DMS114 treated with DMSO at 0.1 percent for 48 hours (cell line): ENCODE measurements at regions not wholly inside any gene's neighbourhood (a gene's known extent, or its start where the extent isn't known, plus 50 kb on each side); places are given as distances from the start of the nearest gene placed in this dataset.

Experiments
- DNase-seq: peaks from one replicate; lab custom pipeline; 2025; ENCODE audit not compliant: unreplicated experiment; lab: John Stamatoyannopoulos, UW

DNA sequence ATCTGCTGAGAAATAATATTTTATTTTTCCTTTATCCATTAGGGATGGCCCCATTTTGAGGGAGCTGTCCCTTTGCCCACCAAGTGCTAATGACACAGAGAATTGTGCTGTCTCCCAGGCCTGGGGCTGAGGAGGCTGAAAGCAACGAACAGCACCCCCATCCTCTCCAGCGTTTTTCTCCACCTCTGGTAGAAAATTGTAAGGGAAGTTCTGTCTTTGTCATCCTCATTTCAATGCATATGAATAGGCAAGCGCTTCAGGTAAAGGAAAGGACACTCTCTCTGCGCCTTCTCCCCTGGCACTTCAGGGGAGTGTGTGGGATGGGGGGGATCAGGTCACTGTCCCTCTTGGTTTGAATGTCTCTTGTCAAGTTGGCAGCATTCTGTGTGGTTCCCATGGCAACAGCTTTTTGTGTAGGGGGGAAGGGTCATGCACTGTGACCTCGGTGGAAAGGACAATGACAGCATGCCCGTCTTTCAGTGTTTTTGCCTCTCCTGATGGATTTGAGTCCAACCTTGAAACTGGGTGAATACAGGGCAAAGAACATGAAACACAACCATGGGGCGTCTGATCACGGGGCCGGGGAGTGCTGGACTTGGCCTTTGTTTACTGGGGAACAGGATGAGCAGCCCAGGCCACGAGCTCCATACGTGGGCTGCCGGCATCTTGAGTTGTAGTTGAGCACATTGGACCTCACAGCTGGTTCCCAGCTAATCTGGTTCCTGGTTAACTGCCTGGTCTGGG is 230.2 kb downstream of the VRK1 start:
- DNase-seq = no peak

GRCh38 chr14:97028382-97028781 is 231.2 kb downstream of the VRK1 start:
- DNase-seq = no peak

DNA sequence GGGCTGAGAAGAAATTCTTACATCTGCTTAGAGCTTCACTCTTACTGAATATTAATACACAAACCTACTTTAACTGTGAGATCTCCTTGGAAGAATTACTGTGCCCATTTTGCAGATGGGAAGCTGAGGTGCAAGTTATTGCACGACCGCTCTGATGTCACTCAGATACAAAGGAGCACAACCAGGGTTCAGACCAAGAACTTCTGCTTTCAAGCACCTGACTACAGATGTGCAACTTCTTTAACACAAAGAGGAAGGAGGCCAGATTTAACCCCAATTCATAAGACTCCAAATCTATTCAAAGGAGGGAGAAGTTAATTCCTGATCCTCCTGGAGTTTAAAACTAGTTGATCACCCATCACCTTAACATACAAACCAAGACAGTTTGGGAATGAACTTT is 232.6 kb downstream of the VRK1 start:
- DNase-seq = no peak

GRCh38 chr14:97031530-97031929 is 234.3 kb downstream of the VRK1 start:
- DNase-seq = no peak

DNA sequence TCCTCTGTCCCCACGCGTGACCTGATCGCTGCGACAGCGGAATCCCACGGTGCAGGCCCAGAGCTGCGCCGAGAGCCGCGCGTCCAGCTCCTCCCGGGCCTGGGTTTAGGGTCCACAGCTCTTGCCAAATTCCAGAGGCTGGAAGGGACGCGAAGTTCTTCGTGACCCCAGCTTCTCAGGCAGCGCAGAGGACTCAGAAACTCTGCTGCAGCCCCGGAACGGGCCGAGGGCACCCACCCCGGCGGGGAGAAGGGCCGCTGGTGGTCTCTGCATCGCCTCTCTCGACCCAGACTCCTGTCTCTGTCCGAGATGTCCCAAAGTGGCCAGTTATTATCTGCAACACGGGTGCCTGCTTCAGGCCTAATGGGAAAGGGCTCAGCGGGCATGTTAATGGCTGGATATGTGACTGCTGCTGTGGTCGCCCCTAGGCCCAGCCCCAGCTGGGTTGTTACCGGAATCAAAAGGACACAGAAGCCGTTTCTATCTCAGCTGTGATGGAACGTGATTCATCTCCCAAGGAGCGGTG is 236.4 kb downstream of the VRK1 start:
- no peak for DNase-seq

DNA sequence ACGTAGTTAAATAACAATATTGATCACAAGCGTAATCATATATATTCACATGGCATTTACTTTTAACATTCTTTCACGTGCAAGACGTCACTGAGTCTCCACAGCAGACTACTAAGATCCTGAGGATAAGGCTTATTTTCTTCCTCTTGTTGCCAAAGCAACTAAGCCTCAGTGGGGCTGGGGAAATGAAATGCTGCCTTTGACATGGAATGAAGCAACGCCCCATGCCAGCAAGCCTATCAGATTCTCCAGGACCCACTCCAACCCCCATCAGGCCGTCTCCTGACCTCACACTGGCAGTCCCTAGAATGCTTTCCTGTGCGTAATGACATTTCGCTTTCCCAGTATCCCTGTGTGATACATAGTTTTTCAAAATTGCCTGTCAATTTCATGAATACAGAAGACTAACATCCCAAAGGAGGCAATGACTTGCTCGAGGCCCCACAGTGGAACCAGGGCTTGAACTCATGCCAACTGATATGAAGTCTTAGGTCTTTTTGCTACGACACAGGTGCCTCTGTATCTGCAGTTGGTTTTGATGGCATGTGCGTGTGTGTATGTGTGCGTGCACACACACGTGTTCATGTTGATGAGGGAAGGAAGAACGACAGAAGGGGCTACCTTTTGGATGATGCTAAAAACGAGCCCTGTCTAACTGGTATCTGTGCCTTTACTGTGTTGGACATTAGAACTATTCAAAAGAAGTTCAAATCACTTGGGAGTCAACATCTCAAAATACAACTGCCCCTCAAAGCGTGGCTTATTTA is 239.1 kb downstream of the VRK1 start:
- DNase-seq = no peak

DNA sequence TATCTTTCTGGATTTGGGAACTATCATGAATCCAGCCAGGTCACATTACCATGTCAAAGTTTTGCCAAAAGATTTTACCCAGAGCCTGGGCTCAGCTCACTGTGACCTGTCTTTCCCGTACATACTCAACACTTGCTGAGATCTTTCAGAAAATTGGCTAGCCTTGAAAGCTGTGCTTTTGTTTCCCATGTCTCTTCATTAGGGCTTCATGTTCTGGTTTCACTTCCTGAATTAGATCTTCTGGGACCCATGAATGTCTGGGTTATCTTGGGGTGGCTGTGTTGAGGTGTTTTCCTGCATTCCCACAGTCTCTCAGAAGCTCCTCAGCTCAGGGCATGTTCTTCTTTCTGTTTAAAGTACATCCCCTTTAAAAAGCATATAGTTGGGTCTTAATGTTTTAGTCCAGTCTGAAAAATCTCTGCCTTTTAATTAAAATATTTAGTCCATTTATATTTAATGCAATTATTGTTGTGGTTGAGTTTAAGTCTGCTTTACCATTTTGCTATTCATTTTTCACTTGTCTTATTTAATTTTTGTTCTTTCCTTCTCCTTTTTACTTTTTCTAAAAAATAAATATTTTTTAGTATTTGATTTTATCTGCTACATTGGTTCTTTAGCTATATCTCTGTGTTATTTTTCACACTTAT is 242.7 kb downstream of the VRK1 start:
- no peak for DNase-seq

- no peak for DNase-seq
Measured at GRCh38 chr14:97046967-97047366, 249.8 kb downstream of the VRK1 start.

- no peak for DNase-seq
Measured at GRCh38 chr14:97052001-97052400, 254.8 kb downstream of the VRK1 start.

GRCh38 chr14:97053941-97054340 is 256.8 kb downstream of the VRK1 start:
- DNase-seq = no peak

DNA sequence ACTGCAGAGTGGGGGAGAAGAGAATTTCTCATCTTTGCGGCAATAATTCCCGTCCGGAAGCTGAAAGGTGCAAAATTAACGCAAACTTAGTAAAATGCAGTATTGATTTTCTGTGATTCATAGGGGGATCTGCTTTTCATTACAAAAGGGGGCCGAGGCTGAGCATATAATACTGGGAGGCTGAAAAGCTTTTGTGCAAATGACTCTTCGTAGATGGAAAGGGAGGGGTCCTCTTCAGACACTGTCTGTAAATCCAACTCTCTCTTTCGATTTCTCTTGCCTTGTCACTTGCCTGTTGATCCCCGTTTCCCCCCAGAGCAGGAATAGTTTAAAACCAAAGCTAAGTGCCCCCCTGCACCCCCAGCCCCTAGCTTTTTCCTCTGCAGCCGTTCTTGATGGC is 258.2 kb downstream of the VRK1 start:
- DNase-seq = no peak

DNA sequence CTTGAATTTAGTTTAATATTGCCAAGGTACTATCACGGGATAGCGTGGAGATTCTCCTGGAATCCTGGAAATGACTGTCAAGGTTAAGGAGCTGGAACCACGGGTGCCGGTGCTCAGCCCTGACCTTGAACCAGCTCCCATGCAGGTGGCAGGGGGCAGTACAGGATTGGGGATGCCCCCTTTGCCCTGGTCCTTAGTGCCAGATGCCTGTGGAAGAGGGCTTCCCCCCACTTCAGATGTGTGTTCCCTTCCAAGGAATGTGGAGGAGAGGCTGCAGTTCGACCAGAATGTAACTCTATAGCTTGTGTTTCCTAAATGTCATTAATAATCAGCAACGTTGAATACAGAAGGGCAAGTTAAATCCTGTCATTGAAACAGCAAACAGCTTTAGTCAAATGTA is 258.9 kb downstream of the VRK1 start:
- no peak for DNase-seq

DNA sequence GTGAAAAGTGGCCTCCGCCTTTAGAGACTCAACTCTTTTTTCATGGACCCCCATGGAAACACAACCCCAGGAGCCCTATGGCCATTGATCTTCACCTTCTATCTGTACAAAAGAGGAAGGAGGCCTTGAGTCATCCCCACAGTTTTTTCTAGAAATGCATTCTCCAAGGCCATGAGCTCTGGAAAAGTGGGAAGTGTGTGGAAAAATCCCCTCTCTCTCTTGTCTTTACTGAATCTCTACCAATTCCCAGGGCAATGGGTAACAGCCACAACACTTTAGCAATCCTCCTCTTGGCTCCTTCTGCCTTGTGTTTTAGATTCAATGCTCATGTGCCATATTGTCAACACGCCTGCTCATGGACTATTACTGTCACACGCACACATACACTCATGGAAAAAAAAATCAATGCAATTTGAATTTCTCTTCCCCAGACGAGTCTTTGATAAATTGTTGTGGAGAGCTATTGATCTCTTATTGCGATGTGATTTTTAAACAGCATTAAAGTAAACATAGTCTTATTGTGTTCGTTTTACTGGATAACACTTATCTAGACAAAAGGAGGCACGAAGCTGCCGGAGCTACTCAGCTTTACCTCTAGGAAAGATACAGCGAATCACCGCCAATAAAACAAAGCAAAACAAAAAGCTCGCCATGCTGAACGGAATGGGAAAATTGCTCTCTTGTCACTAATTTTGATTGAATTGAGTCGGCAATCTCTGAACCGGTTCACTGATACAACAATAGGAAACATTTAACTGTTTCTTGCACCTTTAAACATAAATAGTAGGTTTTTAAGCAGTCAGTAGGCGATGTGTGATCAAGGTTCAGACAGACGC is 260.3 kb downstream of the VRK1 start:
- DNase-seq = no peak

DNA sequence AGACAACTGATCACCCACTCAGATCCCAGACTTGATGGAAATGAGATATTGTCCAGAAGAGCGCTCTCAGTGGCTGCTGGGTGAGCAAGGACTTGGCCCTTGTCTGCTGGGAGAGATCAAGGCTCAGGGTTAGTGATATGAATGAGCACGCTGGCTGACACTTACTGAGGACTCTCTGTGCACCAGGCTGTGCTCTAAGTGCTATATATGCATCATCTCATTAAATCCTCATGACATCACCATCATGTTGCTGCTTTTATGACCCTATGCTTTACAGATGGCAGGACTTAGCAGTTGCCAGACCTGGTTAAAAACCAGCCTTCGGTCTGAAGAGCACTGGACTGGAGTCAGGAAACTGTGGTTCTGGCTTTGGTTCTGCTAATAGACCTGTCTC is 260.9 kb downstream of the VRK1 start:
- no peak for DNase-seq

DNA sequence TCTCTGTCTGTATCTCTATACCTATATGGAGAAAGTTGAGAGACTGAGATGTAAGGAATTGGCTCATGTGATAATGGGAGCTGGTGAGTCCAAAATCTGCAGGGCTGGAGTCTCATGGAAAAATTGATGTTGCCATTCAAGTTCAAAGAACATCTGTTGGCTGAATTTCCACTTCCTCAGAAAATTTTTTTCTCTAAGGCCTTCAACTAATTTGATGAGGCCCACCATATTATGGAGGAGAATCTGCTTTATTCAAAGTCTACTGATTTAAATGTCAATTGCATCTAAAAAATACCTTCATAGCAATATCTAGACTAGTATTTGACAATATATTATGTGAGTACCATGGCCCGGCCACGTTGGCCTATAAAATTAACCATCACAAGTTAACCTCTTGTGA is 261.4 kb downstream of the VRK1 start:
- no peak for DNase-seq

DNA sequence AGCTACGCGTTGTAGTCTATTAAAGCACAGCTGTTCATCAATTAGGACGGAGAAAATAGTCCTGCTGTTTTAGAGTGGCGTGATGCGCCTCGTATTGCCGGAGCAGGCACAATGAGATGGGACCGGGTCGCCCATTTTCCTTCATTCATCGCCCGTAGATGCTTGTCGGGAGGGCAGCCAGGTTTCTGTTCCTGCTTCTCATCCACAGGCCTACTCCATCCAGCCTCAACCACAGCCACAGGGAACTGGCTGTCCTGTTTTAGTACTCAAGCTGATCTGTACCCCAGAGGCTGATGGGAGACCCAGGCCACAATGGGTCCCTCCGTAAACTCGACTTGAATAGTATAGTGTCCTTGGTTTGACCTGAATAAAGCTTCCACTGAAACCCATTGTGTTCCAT is 264.0 kb downstream of the VRK1 start:
- DNase-seq = no peak

DNA sequence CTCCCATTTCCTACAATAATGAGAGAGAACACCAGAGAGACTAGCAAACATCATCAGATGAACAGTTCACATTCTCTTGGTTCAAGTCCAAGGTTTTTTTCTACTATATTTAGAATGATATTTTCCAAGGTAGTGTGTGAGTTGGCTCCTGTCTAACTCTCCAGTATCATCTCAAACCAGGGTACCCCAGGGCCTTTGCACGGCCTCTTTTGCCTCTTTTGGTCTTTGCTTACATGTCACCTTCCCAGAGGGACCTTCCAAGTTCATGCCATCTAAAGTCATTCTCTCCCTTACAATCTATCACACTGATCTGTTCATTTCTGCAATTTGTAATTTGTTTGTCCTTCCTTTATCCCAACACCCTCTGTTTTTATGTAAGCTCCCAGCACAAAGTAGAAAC is 264.5 kb downstream of the VRK1 start:
- no peak for DNase-seq

GRCh38 chr14:97065305-97066067 is 268.3 kb downstream of the VRK1 start:
- no peak for DNase-seq

- DNase-seq = no peak
Measured at GRCh38 chr14:97066068-97066899, 269.1 kb downstream of the VRK1 start.
